ENCODE measurements at regions not wholly inside any gene's neighbourhood (a gene's known extent, or its start where the extent isn't known, plus 50 kb on each side); places are given as distances from the start of the nearest gene placed in this dataset.

DNA sequence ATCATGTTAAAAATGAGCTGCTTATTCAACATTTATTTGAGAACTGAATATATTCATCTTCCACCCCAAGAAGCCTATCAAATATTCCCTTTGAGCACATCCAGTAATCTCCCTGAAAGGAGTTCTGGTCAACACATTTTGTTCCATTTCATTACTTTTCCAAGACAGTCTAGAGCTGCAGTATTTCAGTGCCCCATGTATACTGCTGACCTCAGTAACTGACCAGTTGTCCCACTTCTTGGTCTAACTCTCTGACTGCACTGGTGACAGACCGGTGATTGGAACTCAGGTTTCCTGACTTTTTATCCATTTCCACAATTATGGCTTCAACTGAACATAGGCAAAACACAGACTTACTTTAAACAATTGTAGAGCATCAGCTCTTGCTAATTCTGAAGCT, 206.8 kb upstream of the NPSR1 start:
- intact Hi-C loops (cut with DNase I; ENCODE audit: low total_unique reads) (no loop called here), in situ Hi-C loops (cut with MboI; ENCODE audit: low pct_ligation_motif_present in 1 of 4, low pct_unique_long_range_greater_than_20kb in 1 of 4, low sequenced_read_pairs in 3 of 4) (no loop called here)
- Histone ChIP-seq H3K4me3 (no peak overlapping the region), H3K36me3 (no peaks in the 10 kb centered on the region), H3K27me3 (no peaks in the 10 kb centered on the region), H3K9me3 (no peaks in the 10 kb centered on the region), H3K4me1 (no peaks in the 10 kb centered on the region), H3K27ac (no peak overlapping the region)
- DNase-seq, result no peak
- TF ChIP-seq POLR2A (IDR thresholded peaks at IDR 0.05) (no peak), POLR2AphosphoS5 (IDR thresholded peaks at IDR 0.05) (no peak), EP300 (IDR thresholded peaks at IDR 0.05; ENCODE audit: low read depth) (no peak)
- TF ChIP-seq, protein P1, sequence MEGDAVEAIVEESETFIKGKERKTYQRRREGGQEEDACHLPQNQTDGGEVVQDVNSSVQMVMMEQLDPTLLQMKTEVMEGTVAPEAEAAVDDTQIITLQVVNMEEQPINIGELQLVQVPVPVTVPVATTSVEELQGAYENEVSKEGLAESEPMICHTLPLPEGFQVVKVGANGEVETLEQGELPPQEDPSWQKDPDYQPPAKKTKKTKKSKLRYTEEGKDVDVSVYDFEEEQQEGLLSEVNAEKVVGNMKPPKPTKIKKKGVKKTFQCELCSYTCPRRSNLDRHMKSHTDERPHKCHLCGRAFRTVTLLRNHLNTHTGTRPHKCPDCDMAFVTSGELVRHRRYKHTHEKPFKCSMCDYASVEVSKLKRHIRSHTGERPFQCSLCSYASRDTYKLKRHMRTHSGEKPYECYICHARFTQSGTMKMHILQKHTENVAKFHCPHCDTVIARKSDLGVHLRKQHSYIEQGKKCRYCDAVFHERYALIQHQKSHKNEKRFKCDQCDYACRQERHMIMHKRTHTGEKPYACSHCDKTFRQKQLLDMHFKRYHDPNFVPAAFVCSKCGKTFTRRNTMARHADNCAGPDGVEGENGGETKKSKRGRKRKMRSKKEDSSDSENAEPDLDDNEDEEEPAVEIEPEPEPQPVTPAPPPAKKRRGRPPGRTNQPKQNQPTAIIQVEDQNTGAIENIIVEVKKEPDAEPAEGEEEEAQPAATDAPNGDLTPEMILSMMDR (IDR thresholded peaks at IDR 0.05), result no peak
- 94 to 100% methylated on average over 1 of the region's 1 CpG for WGBS, 2 donors (ENCODE audit: low coverage in 1 of 2)

DNA sequence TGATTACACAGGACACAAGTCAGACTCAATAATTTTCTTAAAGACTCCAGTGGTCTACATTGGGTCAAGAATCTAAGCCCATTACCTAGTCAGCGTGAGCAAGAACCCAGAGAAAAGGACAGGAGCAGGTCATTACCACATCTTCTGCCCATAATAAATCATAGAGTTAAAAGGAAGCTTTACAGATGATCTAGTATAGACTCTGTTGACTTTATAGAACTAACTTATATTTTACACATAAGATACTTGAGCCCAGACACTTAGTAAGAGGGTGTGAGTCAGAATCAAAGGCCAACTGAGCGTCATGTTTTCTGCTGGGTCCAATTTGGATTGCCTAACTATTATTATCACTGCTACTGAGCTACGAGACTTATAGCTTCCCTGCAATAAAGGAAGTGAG, 206.1 kb upstream of the NPSR1 start:
- no peak for DNase-seq
- no peak overlapping the region for H3K27ac ChIP-seq

DNA sequence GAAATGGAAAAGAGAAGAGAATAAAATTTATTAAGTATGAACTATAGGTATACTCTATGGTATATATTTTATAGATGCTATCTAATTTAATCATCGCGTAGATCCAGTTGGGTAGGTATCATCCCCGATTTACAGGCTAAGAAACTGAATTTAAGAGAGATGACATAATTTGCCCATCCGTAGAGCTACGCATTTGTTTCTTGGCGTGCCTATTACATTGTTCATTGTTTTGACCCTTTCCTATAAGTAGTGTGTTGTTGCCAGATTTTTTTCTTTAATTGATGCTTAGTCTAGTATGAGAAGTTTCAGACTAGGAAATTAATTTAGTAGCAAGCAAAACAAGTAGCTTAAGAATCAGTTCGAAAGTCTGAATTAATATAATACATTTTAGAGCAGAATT, 205.7 kb upstream of the NPSR1 start:
- intact Hi-C loops (cut with DNase I; ENCODE audit: low total_unique reads) (no loop called here), in situ Hi-C loops (cut with MboI; ENCODE audit: low pct_ligation_motif_present in 1 of 4, low pct_unique_long_range_greater_than_20kb in 1 of 4, low sequenced_read_pairs in 3 of 4) (no loop called here)
- no peaks in the 10 kb centered on the region for H3K9me3 ChIP-seq
- TF ChIP-seq, protein P1 (IDR thresholded peaks at IDR 0.05), result no peak
- TF ChIP-seq POLR2AphosphoS5 (IDR thresholded peaks at IDR 0.05), result no peak
- TF ChIP-seq POLR2A (IDR thresholded peaks at IDR 0.05), result no peak
- TF ChIP-seq EP300 (IDR thresholded peaks at IDR 0.05; ENCODE audit: low read depth), result no peak
- H3K4me3 ChIP-seq, result no peak overlapping the region
- H3K4me1 ChIP-seq, result no peaks in the 10 kb centered on the region
- no peak overlapping the region for H3K27ac ChIP-seq
- no peaks in the 10 kb centered on the region for H3K36me3 ChIP-seq
- no peak for DNase-seq
- WGBS, 2 donors (ENCODE audit: low coverage in 1 of 2), result 86 to 89% methylated on average over 7 of the region's 7 CpGs
- no peaks in the 10 kb centered on the region for H3K27me3 ChIP-seq

More for the DNA sequence above, 206.1 kb upstream of the NPSR1 start:
- Histone ChIP-seq H3K4me1 (no peaks in the 10 kb centered on the region), H3K36me3 (no peaks in the 10 kb centered on the region), H3K27me3 (no peaks in the 10 kb centered on the region), H3K9me3 (no peaks in the 10 kb centered on the region), H3K4me3 (no peak overlapping the region)
- in situ Hi-C loops (cut with MboI; ENCODE audit: low pct_ligation_motif_present in 1 of 4, low pct_unique_long_range_greater_than_20kb in 1 of 4, low sequenced_read_pairs in 3 of 4) (no loop called here), intact Hi-C loops (cut with DNase I; ENCODE audit: low total_unique reads) (no loop called here)
- 61 to 81% methylated on average over 2 to 3 of the region's 3 CpGs for WGBS, 2 donors (ENCODE audit: low coverage in 1 of 2)
- TF ChIP-seq POLR2AphosphoS5 (IDR thresholded peaks at IDR 0.05) (no peak), EP300 (IDR thresholded peaks at IDR 0.05; ENCODE audit: low read depth) (no peak), POLR2A (IDR thresholded peaks at IDR 0.05) (no peak)
- TF ChIP-seq, protein P1 (IDR thresholded peaks at IDR 0.05), result no peak

DNA sequence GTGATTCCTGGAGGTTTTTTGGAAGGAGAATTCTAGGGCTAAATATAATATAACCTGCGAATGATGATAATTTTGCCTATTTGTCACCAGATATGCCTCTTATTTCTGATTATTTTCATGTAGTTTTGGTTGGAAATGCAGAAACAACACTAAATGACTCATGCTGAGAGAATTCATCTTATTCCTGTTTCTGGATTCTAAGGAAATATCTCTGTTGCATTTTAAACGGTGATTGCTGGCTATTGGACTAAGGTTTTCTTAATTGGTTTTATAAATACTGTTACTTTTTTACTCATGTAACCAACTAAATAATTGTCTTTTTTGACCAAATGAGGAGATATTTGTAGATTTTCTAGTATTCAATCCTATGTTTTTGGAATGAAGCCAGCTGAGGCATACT, 204.9 kb upstream of the NPSR1 start:
- Histone ChIP-seq H3K27me3 (no peaks in the 10 kb centered on the region), H3K9me3 (no peaks in the 10 kb centered on the region)
- in situ Hi-C loops (cut with MboI; ENCODE audit: low pct_ligation_motif_present in 1 of 4, low pct_unique_long_range_greater_than_20kb in 1 of 4, low sequenced_read_pairs in 3 of 4), result no loop called here

More for the DNA sequence above, 204.9 kb upstream of the NPSR1 start:
- DNase-seq, result no peak
- no peak overlapping the region for H3K27ac ChIP-seq
- H3K4me3 ChIP-seq, result no peak overlapping the region
- H3K36me3 ChIP-seq, result no peaks in the 10 kb centered on the region
- H3K4me1 ChIP-seq, result no peaks in the 10 kb centered on the region
- intact Hi-C loops (cut with DNase I; ENCODE audit: low total_unique reads), result no loop called here
- WGBS, 2 donors (ENCODE audit: low coverage in 1 of 2), result 75 to 82% methylated on average over 2 of the region's 2 CpGs
- TF ChIP-seq, protein P1 (IDR thresholded peaks at IDR 0.05), result no peak
- TF ChIP-seq EP300 (IDR thresholded peaks at IDR 0.05; ENCODE audit: low read depth) (no peak), POLR2A (IDR thresholded peaks at IDR 0.05) (no peak), POLR2AphosphoS5 (IDR thresholded peaks at IDR 0.05) (no peak)

Measured in transverse colon (tissue), 4 donors.